Myocyte (in vitro differentiated cells): ENCODE measurements at regions not wholly inside any gene's neighbourhood (a gene's known extent, or its start where the extent isn't known, plus 50 kb on each side); places are given as distances from the start of the nearest gene placed in this dataset.
"Not testable (repeated sequence)": the region's sequence is repeated elsewhere in the genome, so short reads cannot be mapped to it uniquely, and the experiment has no call there.

Experiments
- DNase-seq: peaks from one replicate; pipeline ENCODE4 v3.0.0-alpha.2; 2012; ENCODE audit warnings: low read depth

- no peak for DNase-seq
These were observed 325.6 kb downstream of the NR4A2 start for GRCh38 chr2:156006721-156007618.

- no peak for DNase-seq
These were observed 326.4 kb downstream of the NR4A2 start for GRCh38 chr2:156005999-156006712.

GRCh38 chr2:156005531-156005930 lies 327.0 kb downstream of the NR4A2 start:
- DNase-seq = no peak

- DNase-seq = no peak
These were observed 328.1 kb downstream of the NR4A2 start for GRCh38 chr2:156004459-156004858.

- no peak for DNase-seq
These were observed 328.7 kb downstream of the NR4A2 start for GRCh38 chr2:156003780-156004179.

GRCh38 chr2:156001851-156002250 lies 330.7 kb downstream of the NR4A2 start:
- no peak for DNase-seq

GRCh38 chr2:155997538-155997937 lies 335.0 kb downstream of the NR4A2 start:
- DNase-seq = no peak

- DNase-seq = no peak
These were observed 338.2 kb downstream of the NR4A2 start for GRCh38 chr2:155994315-155994714.

- no peak for DNase-seq
These were observed 348.7 kb downstream of the NR4A2 start for GRCh38 chr2:155983845-155984244.

GRCh38 chr2:155982135-155982534 lies 350.4 kb downstream of the NR4A2 start:
- DNase-seq = no peak

GRCh38 chr2:155980941-155981560 lies 351.5 kb downstream of the NR4A2 start:
- DNase-seq = no peak

- no peak for DNase-seq
These were observed 356.8 kb downstream of the NR4A2 start for GRCh38 chr2:155975734-155976133.

- DNase-seq = no peak
These were observed 359.6 kb downstream of the NR4A2 start for GRCh38 chr2:155972916-155973315.

- not testable (repeated sequence) for DNase-seq
These were observed 366.5 kb downstream of the NR4A2 start for GRCh38 chr2:155966064-155966471.

- no peak for DNase-seq
These were observed 367.0 kb downstream of the NR4A2 start for GRCh38 chr2:155965415-155966063.

GRCh38 chr2:155961641-155962040 lies 370.9 kb downstream of the NR4A2 start:
- no peak for DNase-seq

GRCh38 chr2:155958834-155959233 lies 373.7 kb downstream of the NR4A2 start:
- no peak for DNase-seq

- DNase-seq = no peak
These were observed 385.5 kb downstream of the NR4A2 start for GRCh38 chr2:155947069-155947468.

- DNase-seq = no peak
These were observed 388.3 kb downstream of the NR4A2 start for GRCh38 chr2:155944218-155944617.

GRCh38 chr2:155930312-155930711 lies 402.2 kb downstream of the NR4A2 start:
- DNase-seq = no peak

GRCh38 chr2:155917380-155917779 lies 415.1 kb downstream of the NR4A2 start:
- DNase-seq = no peak

GRCh38 chr2:155913356-155913755 lies 419.2 kb downstream of the NR4A2 start:
- DNase-seq = no peak
